Kidney epithelial cell (primary cell): ENCODE measurements at regions not wholly inside any gene's neighbourhood (a gene's known extent, or its start where the extent isn't known, plus 50 kb on each side); places are given as distances from the start of the nearest gene placed in this dataset.
A peak's percentile ranks its signal among the peaks of the same experiment; 100 is the strongest.

Source experiments
- DNase-seq: peaks from one replicate; pipeline ENCODE4 v3.0.0-alpha.2; 2010; ENCODE audit warnings: low read depth
- H3K27me3 ChIP-seq: 2 replicates; pipeline ENCODE4 v1.6.0; 2011; ENCODE audit warnings: low read length; ENCODE audit not compliant: control insufficient read depth, insufficient read depth
- H3K36me3 ChIP-seq: 2 replicates; pipeline ENCODE4 v1.5.1; 2011; ENCODE audit warnings: low read length; ENCODE audit not compliant: control insufficient read depth, insufficient read depth
- H3K4me3 ChIP-seq: 2 replicates; pipeline ENCODE4 v1.5.1; 2011; ENCODE audit warnings: low read depth, mild to moderate bottlenecking, control low read depth, low read length
- TF ChIP-seq, protein P1 (sequence below): IDR thresholded peaks from 2 replicates; pipeline ENCODE4 v1.5.1; 2011; ENCODE audit warnings: mild to moderate bottlenecking, moderate library complexity, low read length, control low read depth, inconsistent platforms; ENCODE audit not compliant: insufficient read depth, poor library complexity, severe bottlenecking

DNA sequence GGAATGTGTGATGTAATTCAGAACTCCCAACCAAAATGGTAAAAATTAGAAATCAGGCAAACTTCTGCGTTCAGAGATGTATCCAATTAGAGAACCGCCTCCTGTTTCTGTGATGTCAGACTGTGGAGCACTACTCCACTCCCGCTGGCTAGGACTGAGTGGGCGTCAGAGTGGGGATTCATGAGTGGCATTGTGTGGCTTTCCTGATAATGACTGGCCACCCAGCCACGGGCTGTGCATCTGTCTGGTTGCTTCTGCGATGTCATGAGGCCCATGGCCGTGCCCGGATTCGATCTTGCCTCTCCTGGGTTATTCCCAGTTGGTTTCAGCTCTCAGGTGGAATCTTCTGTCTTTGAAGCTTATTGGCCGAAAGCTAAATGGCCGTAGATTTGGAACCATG lies 87.1 kb upstream of the KCNA1 start:
- no peak overlapping the region for H3K4me3 ChIP-seq
- TF ChIP-seq, protein P1, sequence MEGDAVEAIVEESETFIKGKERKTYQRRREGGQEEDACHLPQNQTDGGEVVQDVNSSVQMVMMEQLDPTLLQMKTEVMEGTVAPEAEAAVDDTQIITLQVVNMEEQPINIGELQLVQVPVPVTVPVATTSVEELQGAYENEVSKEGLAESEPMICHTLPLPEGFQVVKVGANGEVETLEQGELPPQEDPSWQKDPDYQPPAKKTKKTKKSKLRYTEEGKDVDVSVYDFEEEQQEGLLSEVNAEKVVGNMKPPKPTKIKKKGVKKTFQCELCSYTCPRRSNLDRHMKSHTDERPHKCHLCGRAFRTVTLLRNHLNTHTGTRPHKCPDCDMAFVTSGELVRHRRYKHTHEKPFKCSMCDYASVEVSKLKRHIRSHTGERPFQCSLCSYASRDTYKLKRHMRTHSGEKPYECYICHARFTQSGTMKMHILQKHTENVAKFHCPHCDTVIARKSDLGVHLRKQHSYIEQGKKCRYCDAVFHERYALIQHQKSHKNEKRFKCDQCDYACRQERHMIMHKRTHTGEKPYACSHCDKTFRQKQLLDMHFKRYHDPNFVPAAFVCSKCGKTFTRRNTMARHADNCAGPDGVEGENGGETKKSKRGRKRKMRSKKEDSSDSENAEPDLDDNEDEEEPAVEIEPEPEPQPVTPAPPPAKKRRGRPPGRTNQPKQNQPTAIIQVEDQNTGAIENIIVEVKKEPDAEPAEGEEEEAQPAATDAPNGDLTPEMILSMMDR = no peak
- H3K27me3 ChIP-seq = no peaks in the 10 kb centered on the region
- DNase-seq = no peak
- H3K36me3 ChIP-seq = no peaks in the 10 kb centered on the region

DNA sequence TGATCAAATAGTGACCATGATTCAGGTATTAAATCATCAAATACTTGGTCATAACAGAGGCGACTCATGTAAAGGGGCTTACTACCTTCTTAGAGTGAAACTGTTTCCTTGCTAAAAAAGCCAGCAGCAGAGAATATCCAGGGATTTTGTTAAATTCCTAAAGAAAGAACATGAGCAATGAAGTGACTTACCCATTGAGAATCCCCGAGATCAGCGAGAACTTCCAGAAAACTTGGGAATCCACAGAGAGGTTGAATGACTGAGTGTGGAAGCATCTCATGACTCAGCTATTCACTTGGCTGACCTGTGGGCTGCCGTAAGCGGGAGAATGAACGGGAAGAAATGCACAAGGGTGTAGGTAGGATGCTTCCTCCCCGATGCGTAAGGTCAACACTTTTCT lies 85.3 kb upstream of the KCNA1 start:
- TF ChIP-seq, protein P1 = no peak
- DNase-seq = peak; percentile 83
- H3K27me3 ChIP-seq = no peaks in the 10 kb centered on the region
- no peaks in the 10 kb centered on the region for H3K36me3 ChIP-seq
- no peak overlapping the region for H3K4me3 ChIP-seq

DNA sequence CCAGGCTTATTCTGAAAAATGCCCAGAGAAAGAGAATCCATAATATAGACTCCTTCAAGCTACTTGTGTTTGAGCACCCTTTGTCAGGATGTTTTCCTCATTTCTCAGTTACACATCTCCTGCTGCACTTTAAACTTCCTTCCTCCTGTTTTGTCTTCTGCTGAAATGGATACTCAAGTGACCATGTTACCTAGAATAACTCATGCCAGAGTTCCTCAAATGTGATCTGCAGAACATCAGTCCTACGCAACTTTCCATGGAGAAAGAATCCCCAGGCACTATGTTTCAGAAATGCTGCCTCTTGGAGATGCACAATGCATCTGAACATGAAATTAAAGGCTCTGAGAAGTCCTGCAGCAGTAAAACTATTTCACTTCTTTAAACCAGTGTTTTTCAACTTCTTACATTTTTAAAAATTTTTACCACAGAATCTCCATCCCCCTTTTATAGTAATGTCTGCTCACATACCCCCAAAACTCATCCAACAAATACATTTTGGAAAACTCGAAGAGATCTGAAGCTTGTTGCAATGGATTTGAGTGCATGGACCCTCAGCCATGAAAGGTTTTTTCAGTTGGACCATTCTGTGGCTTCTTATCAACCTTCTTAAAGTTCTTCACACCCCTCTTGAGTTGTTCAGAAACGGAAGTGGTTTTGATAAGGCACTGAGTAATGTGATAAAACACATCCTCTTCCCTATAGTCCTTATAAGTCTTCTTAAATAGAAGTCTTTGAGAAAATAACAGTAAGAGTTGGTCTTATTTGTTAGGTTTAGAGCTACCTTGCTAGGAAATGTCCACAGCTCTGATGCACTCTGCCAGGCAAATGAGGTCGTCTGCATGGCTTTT lies 84.5 kb upstream of the KCNA1 start:
- no peak for DNase-seq
- H3K4me3 ChIP-seq = no peak overlapping the region
- TF ChIP-seq, protein P1 = no peak
- H3K27me3 ChIP-seq = no peaks in the 10 kb centered on the region
- no peaks in the 10 kb centered on the region for H3K36me3 ChIP-seq

DNA sequence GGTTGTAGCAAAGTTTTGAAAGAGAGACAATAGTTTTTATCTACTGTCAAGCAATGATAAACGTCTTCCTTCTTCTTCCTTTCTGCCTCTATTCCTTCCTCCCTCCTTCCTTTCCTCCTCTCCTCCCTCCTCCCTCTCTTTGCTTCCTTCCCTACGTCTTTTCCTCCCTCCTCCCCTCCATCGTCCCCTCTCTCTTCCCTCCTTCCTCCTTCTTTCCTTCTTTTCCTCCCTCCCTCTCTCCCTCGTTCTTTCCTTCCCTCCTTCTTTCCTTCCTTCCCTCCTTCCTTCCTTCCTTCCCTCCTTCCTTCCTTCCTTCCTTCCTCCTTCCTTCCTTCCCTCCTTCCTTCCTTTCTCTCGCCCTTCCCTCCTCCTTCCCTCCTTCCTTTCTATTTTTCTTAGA lies 82.8 kb upstream of the KCNA1 start:
- H3K36me3 ChIP-seq = no peaks in the 10 kb centered on the region
- TF ChIP-seq, protein P1 = no peak

DNA sequence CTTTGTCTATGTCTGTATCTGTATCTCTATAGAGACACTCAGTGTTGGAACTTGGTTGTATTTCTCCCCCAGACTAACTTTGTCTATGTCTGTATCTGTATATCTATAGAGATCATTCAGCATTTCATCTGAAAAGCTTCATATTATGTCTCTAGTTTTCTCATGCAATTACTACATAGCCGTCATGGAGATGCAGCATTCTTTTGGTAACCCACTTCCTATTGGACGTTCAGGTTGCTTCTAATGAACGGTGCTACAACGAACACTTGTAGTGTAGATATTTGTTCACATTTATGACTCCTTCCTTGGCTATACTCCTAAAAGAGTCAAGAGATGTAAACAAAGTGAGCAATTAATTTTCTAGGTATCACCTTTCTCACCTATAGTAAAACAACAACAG lies 81.5 kb upstream of the KCNA1 start:
- no peaks in the 10 kb centered on the region for H3K36me3 ChIP-seq
- TF ChIP-seq, protein P1 = no peak
- H3K27me3 ChIP-seq = no peaks in the 10 kb centered on the region
- DNase-seq = no peak
- H3K4me3 ChIP-seq = no peak overlapping the region

More for the DNA sequence above, 82.8 kb upstream of the KCNA1 start:
- H3K4me3 ChIP-seq = no peak overlapping the region
- no peak for DNase-seq
- no peaks in the 10 kb centered on the region for H3K27me3 ChIP-seq
